ENCODE measurements at regions not wholly inside any gene's neighbourhood (a gene's known extent, or its start where the extent isn't known, plus 50 kb on each side); places are given as distances from the start of the nearest gene placed in this dataset.

DNA sequence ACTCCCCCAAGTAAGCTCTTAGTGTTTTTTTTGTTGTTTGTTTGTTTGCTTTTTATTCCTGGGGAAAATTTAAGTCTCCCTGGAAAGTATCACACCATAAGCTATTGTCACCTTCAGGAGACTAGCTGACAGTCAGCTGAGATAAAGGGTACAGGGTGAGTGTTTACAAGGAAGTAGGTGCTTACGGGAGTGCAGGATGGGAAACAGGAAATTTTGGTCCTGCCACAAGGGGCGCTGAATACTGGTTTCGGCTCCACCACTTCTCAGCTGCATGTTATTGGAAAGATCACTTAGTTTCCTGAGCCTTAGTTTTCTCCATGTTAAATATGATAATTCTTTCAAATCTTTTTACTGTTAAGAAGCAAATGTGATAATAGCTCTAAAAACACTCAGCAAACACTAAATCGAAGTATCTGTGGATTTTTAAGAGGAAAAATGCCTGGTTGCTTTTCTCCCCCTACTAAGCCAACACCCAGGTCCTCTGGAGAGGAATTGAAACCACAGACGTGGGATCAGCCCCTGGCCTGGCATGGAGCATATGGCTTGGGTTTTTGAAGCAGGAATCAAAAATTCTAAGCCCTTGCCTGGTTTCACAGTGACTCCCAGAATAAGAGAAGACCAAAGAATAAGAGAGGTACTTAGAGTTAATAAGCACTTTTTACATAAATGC, 90.7 kb downstream of the SCN11A start:
- Histone ChIP-seq H2AK9ac (replicated peaks; ENCODE audit: low read depth, low read length, poor library complexity) (no peak overlapping the region), H2BK120ac (ENCODE audit: low read depth, low read length) (no peak overlapping the region), H3K56ac (ENCODE audit: extremely low read depth, insufficient read depth, low read length) (no peak overlapping the region), H3K27me3 (ENCODE audit: control insufficient read depth, insufficient read depth, low read length) (no peaks in the 10 kb centered on the region; the same call in 1 of the 2 replicates), H3K14ac (replicated peaks; ENCODE audit: low read depth, low read length) (no peak overlapping the region), H3K4me3 (ENCODE audit: insufficient read depth, low read depth, low read length) (no peak overlapping the region), H3K79me1 (ENCODE audit: low read depth in 1 of 2, low read length in 2 of 2) (no peaks in the 10 kb centered on the region), H4K8ac (ENCODE audit: low read depth in 2 of 2, low read length in 2 of 2) (no peak overlapping the region), H3K23ac (ENCODE audit: low read depth, low read length) (no peak overlapping the region), H3K4ac (ENCODE audit: low read depth, low read length) (no peak overlapping the region), H4K5ac (ENCODE audit: low read depth, low read length) (no peak overlapping the region), H2BK5ac (ENCODE audit: low read depth, low read length, poor library complexity, severe bottlenecking) (no peak overlapping the region), H3K9me3 (ENCODE audit: control insufficient read depth, insufficient read depth, low read length) (no peaks in the 10 kb centered on the region), H2AFZ (replicated peaks; ENCODE audit: low read length, poor library complexity) (no peak overlapping the region), H3K4me1 (ENCODE audit: control insufficient read depth, insufficient read depth, low read length) (peaks cover 2% of the 10 kb centered on the region; the same call in 1 of the 2 replicates), H3K36me3 (ENCODE audit: control insufficient read depth, insufficient read depth, low read length) (no peaks in the 10 kb centered on the region), H3K9me1 (ENCODE audit: insufficient read depth, low read length) (no peaks in the 10 kb centered on the region), H4K91ac (ENCODE audit: insufficient read depth, low read depth, low read length) (no peak overlapping the region), H2AK5ac (ENCODE audit: low read depth, low read length) (no peak overlapping the region), H4K20me1 (ENCODE audit: insufficient read depth, low read length) (no peaks in the 10 kb centered on the region), H3K4me2 (ENCODE audit: low read depth, low read length) (0 out of 2 replicates have a peak overlapping the region, but pooled peaks have one; percentile 8), H2BK15ac (ENCODE audit: low read depth, low read length) (no peak overlapping the region), H3K27ac (ENCODE audit: insufficient read depth, low read length) (no peak overlapping the region), H2BK20ac (ENCODE audit: low read depth, low read length) (no peak overlapping the region), H3K18ac (ENCODE audit: low read depth, low read length) (no peak overlapping the region), H3K9ac (ENCODE audit: low read depth, low read length) (no peak overlapping the region)
- ATAC-seq (ENCODE audit: low read depth): peak; percentile 72
- CTCF ChIA-PET: interaction anchor here (0.5 to 1.9 kb wide), 11 partner anchors 9 to 1346 kb away, joined by 3 to 10 read pairs (median 5); partner anchors contain the start of gene SCN10A
- in situ Hi-C loops (cut with MboI; ENCODE audit: low sequenced_read_pairs): no loop called here
- WGBS, 2 experiments (ENCODE audit: extremely low coverage in 2 of 2, insufficient read length in 1 of 2): no CpG with 5 or more reads among the region's 5 CpGs
- peak; percentile 16; the same call in 1 of the 2 replicates for TF ChIP-seq SMC3 (IDR thresholded peaks at IDR 0.05; ENCODE audit: low read depth, low read length)
- TF ChIP-seq, protein P1, sequence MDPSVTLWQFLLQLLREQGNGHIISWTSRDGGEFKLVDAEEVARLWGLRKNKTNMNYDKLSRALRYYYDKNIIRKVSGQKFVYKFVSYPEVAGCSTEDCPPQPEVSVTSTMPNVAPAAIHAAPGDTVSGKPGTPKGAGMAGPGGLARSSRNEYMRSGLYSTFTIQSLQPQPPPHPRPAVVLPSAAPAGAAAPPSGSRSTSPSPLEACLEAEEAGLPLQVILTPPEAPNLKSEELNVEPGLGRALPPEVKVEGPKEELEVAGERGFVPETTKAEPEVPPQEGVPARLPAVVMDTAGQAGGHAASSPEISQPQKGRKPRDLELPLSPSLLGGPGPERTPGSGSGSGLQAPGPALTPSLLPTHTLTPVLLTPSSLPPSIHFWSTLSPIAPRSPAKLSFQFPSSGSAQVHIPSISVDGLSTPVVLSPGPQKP (IDR thresholded peaks at IDR 0.05; ENCODE audit: borderline replicate concordance, low read depth, low read length): no peak
- no peak for TF ChIP-seq MXI1 (IDR thresholded peaks at IDR 0.05; ENCODE audit: borderline replicate concordance, low read depth, low read length)
- no peak for TF ChIP-seq FOS (IDR thresholded peaks at IDR 0.05; ENCODE audit: low read depth, low read length)
- TF ChIP-seq NFE2L2 (IDR thresholded peaks at IDR 0.05; ENCODE audit: low read depth, low read length): no peak
- TF ChIP-seq, protein P2, sequence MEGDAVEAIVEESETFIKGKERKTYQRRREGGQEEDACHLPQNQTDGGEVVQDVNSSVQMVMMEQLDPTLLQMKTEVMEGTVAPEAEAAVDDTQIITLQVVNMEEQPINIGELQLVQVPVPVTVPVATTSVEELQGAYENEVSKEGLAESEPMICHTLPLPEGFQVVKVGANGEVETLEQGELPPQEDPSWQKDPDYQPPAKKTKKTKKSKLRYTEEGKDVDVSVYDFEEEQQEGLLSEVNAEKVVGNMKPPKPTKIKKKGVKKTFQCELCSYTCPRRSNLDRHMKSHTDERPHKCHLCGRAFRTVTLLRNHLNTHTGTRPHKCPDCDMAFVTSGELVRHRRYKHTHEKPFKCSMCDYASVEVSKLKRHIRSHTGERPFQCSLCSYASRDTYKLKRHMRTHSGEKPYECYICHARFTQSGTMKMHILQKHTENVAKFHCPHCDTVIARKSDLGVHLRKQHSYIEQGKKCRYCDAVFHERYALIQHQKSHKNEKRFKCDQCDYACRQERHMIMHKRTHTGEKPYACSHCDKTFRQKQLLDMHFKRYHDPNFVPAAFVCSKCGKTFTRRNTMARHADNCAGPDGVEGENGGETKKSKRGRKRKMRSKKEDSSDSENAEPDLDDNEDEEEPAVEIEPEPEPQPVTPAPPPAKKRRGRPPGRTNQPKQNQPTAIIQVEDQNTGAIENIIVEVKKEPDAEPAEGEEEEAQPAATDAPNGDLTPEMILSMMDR (conservative IDR thresholded peaks at IDR 0.05; ENCODE audit: low read depth, low read length): peak; percentile 47
- no peak for TF ChIP-seq RCOR1 (IDR thresholded peaks at IDR 0.05; ENCODE audit: insufficient replicate concordance, low read length)
- TF ChIP-seq BHLHE40 (IDR thresholded peaks at IDR 0.05; ENCODE audit: low read depth, low read length): no peak
- no peak for TF ChIP-seq CEBPB (IDR thresholded peaks at IDR 0.05; ENCODE audit: low read depth, low read length)
- no peak for TF ChIP-seq RFX5 (IDR thresholded peaks at IDR 0.05; ENCODE audit: low read depth, low read length)
- no peak for TF ChIP-seq MAFK (IDR thresholded peaks at IDR 0.05; ENCODE audit: low read depth, low read length)
- TF ChIP-seq RAD21 (IDR thresholded peaks at IDR 0.05; ENCODE audit: low read length): peak; percentile 49
- no peak for TF ChIP-seq MAZ (IDR thresholded peaks at IDR 0.05; ENCODE audit: borderline replicate concordance, low read depth, low read length)
- TF ChIP-seq CHD1 (IDR thresholded peaks at IDR 0.05; ENCODE audit: low read depth, low read length): no peak
- TF ChIP-seq USF2 (IDR thresholded peaks at IDR 0.05; ENCODE audit: low read depth, low read length): no peak
- TF ChIP-seq POLR2A (IDR thresholded peaks at IDR 0.05; ENCODE audit: low read depth, low read length): no peak
- dilution Hi-C loops (cut with HindIII; ENCODE audit: low sequenced_read_pairs, unreplicated experiment): no loop called here
- peak; percentile 41 for DNase-seq
- POLR2A ChIA-PET (ENCODE audit: unreplicated experiment): no interaction called here
- intact Hi-C loops (cut with micrococcal nuclease): no loop called here
- no TSS peak for BruUV-seq (replicated peaks)

Measured in IMR-90 (cell line).